HFFc6 (cell line): ENCODE measurements at regions not wholly inside any gene's neighbourhood (a gene's known extent, or its start where the extent isn't known, plus 50 kb on each side); places are given as distances from the start of the nearest gene placed in this dataset.

Source experiments
- DNase-seq: peaks from one replicate; pipeline ENCODE4 v3.0.0-alpha.2; 2018
- H3K27ac Mint-ChIP-seq: 2 replicates; pipeline ENCODE4 v1.8.0; 2020; ENCODE audit warnings: mild to moderate bottlenecking, mixed read lengths
- H3K27me3 Mint-ChIP-seq: 2 replicates; pipeline ENCODE4 v1.8.0; 2021; ENCODE audit warnings: mild to moderate bottlenecking, moderate library complexity, mixed read lengths; ENCODE audit not compliant: insufficient read depth
- H3K36me3 Mint-ChIP-seq: 2 replicates; pipeline ENCODE4 v1.8.0; 2021; ENCODE audit warnings: low read depth, mixed read lengths
- H3K4me1 Mint-ChIP-seq: 2 replicates; pipeline ENCODE4 v1.8.0; 2020; ENCODE audit warnings: low read depth, mixed read lengths
- H3K4me3 Mint-ChIP-seq: 2 replicates; pipeline ENCODE4 v1.8.0; 2020; ENCODE audit warnings: mild to moderate bottlenecking, moderate library complexity, mixed read lengths
- H3K9me3 Mint-ChIP-seq: 2 replicates; pipeline ENCODE4 v1.8.0; 2020; ENCODE audit warnings: mild to moderate bottlenecking, mixed read lengths
- CTCF ChIP-seq: fragments of 200-600 bp; sonication (generic); IDR thresholded peaks from 2 replicates; pipeline ENCODE4 v1.5.0; 2021; ENCODE audit warnings: antibody characterized with exemption, mild to moderate bottlenecking

DNA sequence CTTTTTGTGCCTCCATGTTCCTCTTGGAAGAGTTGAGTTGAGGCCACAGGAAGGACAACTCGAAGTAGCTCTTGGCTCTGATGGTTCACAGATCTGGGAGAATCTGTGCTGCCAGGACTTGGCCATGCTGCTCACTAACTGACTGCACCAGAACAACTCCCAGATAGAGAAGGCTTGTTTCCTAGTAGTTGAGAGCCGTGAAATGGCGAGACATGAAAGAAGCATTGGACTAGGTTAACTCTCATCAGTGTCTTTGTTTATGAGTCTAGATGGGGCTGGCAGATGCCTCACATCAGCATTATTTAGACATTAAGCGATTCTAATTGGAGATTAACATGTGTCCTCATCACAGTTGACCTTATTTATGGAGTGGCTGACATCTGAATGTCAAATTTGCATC, 92.9 kb upstream of the AGBL1 start:
- Mint-ChIP-seq H3K9me3 (peaks cover 56% of the 10 kb centered on the region), H3K4me3 (no peak overlapping the region)

GRCh38 chr15:85988741-85989140, 90.9 kb upstream of the AGBL1 start:
- H3K27me3 Mint-ChIP-seq: no peaks in the 10 kb centered on the region; the same call in 1 of the 2 replicates
- H3K36me3 Mint-ChIP-seq: peaks cover 5% of the 10 kb centered on the region; the same call in 1 of the 2 replicates

More for the DNA sequence above, 92.9 kb upstream of the AGBL1 start:
- Mint-ChIP-seq H3K4me1 (no peaks in the 10 kb centered on the region), H3K27ac (no peak overlapping the region), H3K36me3 (peaks cover 5% of the 10 kb centered on the region; the same call in 1 of the 2 replicates), H3K27me3 (no peaks in the 10 kb centered on the region; the same call in 1 of the 2 replicates)
- TF ChIP-seq CTCF: no peak
- no peak for DNase-seq

DNA sequence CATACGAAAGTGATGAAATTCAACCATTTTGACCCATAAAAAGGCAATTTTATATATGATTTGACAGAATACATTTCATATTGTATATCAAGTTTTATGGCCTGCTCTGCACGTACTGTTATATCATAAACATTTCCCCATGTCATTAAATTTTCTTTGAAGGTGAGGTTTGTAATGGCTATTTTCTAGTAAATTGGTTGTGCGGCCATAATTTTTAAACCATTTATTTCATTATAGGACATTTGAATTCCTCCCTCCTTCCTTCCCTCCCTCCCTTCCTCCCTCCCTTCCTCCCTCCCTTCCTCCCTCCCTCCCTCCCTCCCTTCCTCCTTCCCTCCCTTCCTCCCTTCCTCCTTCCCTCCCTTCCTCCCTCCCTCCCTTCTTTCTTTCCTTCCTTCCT, 87.4 kb upstream of the AGBL1 start:
- H3K4me3 Mint-ChIP-seq: no peak overlapping the region
- no peak for TF ChIP-seq CTCF
- no peak for DNase-seq
- H3K4me1 Mint-ChIP-seq: no peaks in the 10 kb centered on the region
- peaks cover 1% of the 10 kb centered on the region; the same call in 1 of the 2 replicates for H3K27me3 Mint-ChIP-seq
- H3K27ac Mint-ChIP-seq: no peak overlapping the region
- H3K36me3 Mint-ChIP-seq: peaks cover 5% of the 10 kb centered on the region; the same call in 1 of the 2 replicates
- peaks cover 48% of the 10 kb centered on the region for H3K9me3 Mint-ChIP-seq

More at GRCh38 chr15:85988741-85989140, 90.9 kb upstream of the AGBL1 start:
- Mint-ChIP-seq H3K9me3 (peaks cover 60% of the 10 kb centered on the region), H3K4me1 (no peaks in the 10 kb centered on the region), H3K4me3 (no peak overlapping the region), H3K27ac (no peak overlapping the region)
- TF ChIP-seq CTCF: no peak
- no peak for DNase-seq

DNA sequence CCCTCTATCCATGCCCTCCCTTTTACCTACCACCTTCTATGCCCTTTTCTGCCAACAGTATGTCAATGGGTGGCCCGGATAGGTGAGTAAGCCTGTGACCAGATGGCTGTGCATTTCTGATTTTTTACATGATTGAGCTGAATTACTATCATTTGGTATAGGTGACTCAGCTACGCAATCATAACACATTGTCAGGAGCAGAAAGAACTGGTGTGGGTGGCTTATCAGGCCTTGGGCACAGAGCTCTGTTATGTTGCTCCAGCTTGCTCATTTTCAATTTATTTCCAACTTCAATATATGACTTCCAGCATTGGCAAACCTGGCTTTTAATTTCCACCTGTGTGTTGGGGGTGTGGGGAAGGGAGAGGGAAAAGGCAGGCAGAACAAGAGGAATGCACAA, 86.6 kb upstream of the AGBL1 start:
- no peak overlapping the region for H3K27ac Mint-ChIP-seq
- H3K27me3 Mint-ChIP-seq: peaks cover 1% of the 10 kb centered on the region; the same call in 1 of the 2 replicates
- H3K9me3 Mint-ChIP-seq: peaks cover 51% of the 10 kb centered on the region
- no peak for DNase-seq
- peaks cover 5% of the 10 kb centered on the region; the same call in 1 of the 2 replicates for H3K36me3 Mint-ChIP-seq
- H3K4me3 Mint-ChIP-seq: no peak overlapping the region
- no peaks in the 10 kb centered on the region for H3K4me1 Mint-ChIP-seq
- TF ChIP-seq CTCF: no peak

DNA sequence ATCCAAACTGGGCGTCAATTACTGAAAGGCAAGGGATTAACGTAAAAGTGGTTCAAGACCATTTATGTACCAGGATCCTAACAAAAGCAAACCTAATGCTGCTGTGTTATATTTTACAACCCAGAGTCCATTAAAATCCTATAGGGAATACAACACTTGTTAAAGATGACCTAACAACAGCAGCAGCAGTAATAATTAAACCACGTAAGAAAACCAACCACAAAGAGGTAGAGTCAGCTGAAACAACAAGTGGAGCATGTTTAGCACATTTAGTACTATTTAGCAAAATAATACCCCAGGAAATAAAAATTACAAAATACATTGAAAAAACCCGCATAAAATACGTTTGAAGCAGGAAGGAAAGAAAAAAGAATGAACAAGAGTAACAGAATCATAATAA, 82.1 kb upstream of the AGBL1 start:
- peaks cover 51% of the 10 kb centered on the region for H3K9me3 Mint-ChIP-seq
- no peak overlapping the region for H3K4me3 Mint-ChIP-seq
- no peak for DNase-seq
- H3K27me3 Mint-ChIP-seq: peaks cover 1% of the 10 kb centered on the region
- H3K4me1 Mint-ChIP-seq: no peaks in the 10 kb centered on the region
- no peak for TF ChIP-seq CTCF
- H3K36me3 Mint-ChIP-seq: no peaks in the 10 kb centered on the region
- no peak overlapping the region for H3K27ac Mint-ChIP-seq

- Mint-ChIP-seq H3K27ac (no peak overlapping the region), H3K4me3 (no peak overlapping the region), H3K4me1 (no peaks in the 10 kb centered on the region), H3K9me3 (peaks cover 50% of the 10 kb centered on the region), H3K36me3 (no peaks in the 10 kb centered on the region), H3K27me3 (peaks cover 1% of the 10 kb centered on the region)
- DNase-seq: no peak
- TF ChIP-seq CTCF: no peak
Observed at GRCh38 chr15:85999658-86000057, 80.0 kb upstream of the AGBL1 start.
